SK-N-SH (cell line): ENCODE measurements at regions not wholly inside any gene's neighbourhood (a gene's known extent, or its start where the extent isn't known, plus 50 kb on each side); places are given as distances from the start of the nearest gene placed in this dataset.

Experiments
- CTCF ChIA-PET: fragments of 300-600, 350-600 bp; formaldehyde crosslinking; extraction: SDS; loops from one replicate; lab custom pipeline; 2021; lab: Yijun Ruan, JAX
- POLR2A ChIA-PET: fragments of 350-600 bp; sonication (Branson Sonifier 250); formaldehyde crosslinking; extraction: SDS; loops from one replicate; lab custom pipeline; 2020; ENCODE audit warnings: antibody characterized with exemption, inconsistent platforms; lab: Yijun Ruan, JAX
- DNase-seq: peaks from one replicate; pipeline ENCODE4 v3.0.0; 2012
- H2AFZ ChIP-seq: fragments of 200-600 bp; sonication (generic); 2 replicates; pipeline ENCODE4 v1.8.1; 2016; ENCODE audit warnings: antibody characterized with exemption, mild to moderate bottlenecking, low read depth
- H3F3A ChIP-seq: fragments of 200-600 bp; sonication (generic); replicated peaks from 2 replicates; pipeline ENCODE3; 2016; ENCODE audit warnings: antibody characterized with exemption, mild to moderate bottlenecking; ENCODE audit not compliant: insufficient read depth
- H3K27ac ChIP-seq, 2 experiments: fragments of 200-500 bp in 1 of 2; fragments of 200-600 bp in 1 of 2; sonication (Bioruptor generic) in 1 of 2; sonication (generic), shearing (Covaris generic) in 1 of 2; 2 replicates each; pipeline versions ENCODE4 v1.5.1 to v1.6.1; 2014 to 2016; ENCODE audit warnings: low read depth in 2 of 2, inconsistent platforms in 1 of 2, low read length in 1 of 2, mild to moderate bottlenecking in 1 of 2, mixed read lengths in 1 of 2
- H3K27me3 ChIP-seq: fragments of 200-600 bp; sonication (generic), shearing (Covaris generic); 2 replicates; pipeline ENCODE4 v1.6.1; 2016; ENCODE audit warnings: mixed run types; ENCODE audit not compliant: insufficient read depth
- H3K36me3 ChIP-seq, 2 experiments: fragments of 200-500 bp in 1 of 2; fragments of 200-600 bp in 1 of 2; sonication (Bioruptor generic) in 1 of 2; sonication (generic) in 1 of 2; replicated peaks in 1 of 2; 2 replicates each; pipeline versions ENCODE3 to v1.5.1; 2014 to 2016; ENCODE audit warnings: low read length in 1 of 2, mild to moderate bottlenecking in 1 of 2; ENCODE audit not compliant: insufficient read depth in 2 of 2, control insufficient read depth in 1 of 2
- H3K4me1 ChIP-seq, 2 experiments: fragments of 200-500 bp in 1 of 2; fragments of 200-600 bp in 1 of 2; sonication (Bioruptor generic) in 1 of 2; sonication (generic), shearing (Covaris generic) in 1 of 2; 2 replicates each; pipeline versions ENCODE4 v1.5.1 to v1.6.1; 2014 to 2016; ENCODE audit warnings: low read depth in 1 of 2, low read length in 1 of 2, mixed run types in 1 of 2; ENCODE audit not compliant: insufficient read depth in 2 of 2, control insufficient read depth in 1 of 2
- H3K4me2 ChIP-seq: fragments of 200-600 bp; sonication (generic), shearing (Covaris generic); 2 replicates; pipeline ENCODE4 v1.6.1; 2017; ENCODE audit warnings: mixed run types
- H3K4me3 ChIP-seq, 2 experiments: fragments of 200-500 bp in 1 of 2; fragments of 200-600 bp in 1 of 2; sonication (Bioruptor generic) in 1 of 2; sonication (generic), shearing (Covaris generic) in 1 of 2; 2 replicates each; pipeline versions ENCODE4 v1.5.1 to v1.8.1; 2014 to 2016; ENCODE audit warnings: low read depth in 2 of 2, inconsistent platforms in 1 of 2, low read length in 1 of 2, mild to moderate bottlenecking in 1 of 2, mixed read lengths in 1 of 2, moderate library complexity in 1 of 2
- H3K79me2 ChIP-seq: fragments of 200-600 bp; sonication (generic); 2 replicates; pipeline ENCODE4 v1.8.1; 2017; ENCODE audit warnings: mild to moderate bottlenecking; ENCODE audit not compliant: insufficient read depth
- H3K9ac ChIP-seq: fragments of 200-600 bp; sonication (generic); 2 replicates; pipeline ENCODE4 v1.6.1; 2017; ENCODE audit warnings: mixed run types
- H3K9me2 ChIP-seq: fragments of 200-600 bp; sonication (generic); 2 replicates; pipeline ENCODE4 v1.6.1; 2017; ENCODE audit warnings: mixed run types
- H3K9me3 ChIP-seq: fragments of 200-600 bp; sonication (generic); 2 replicates; pipeline ENCODE4 v1.6.1; 2017; ENCODE audit warnings: mixed run types, mild to moderate bottlenecking, moderate library complexity
- H4K20me1 ChIP-seq: fragments of 200-600 bp; sonication (generic); 2 replicates; pipeline ENCODE4 v1.6.1; 2017; ENCODE audit warnings: mild to moderate bottlenecking, mixed run types; ENCODE audit not compliant: insufficient read depth
- CHD2 ChIP-seq: fragments of 150-350 bp; IDR thresholded peaks from 2 replicates; pipeline ENCODE4 v1.6.1; 2018; ENCODE audit warnings: low read length; ENCODE audit not compliant: partially characterized antibody
- ELF1 ChIP-seq: IDR thresholded peaks from 2 replicates; pipeline ENCODE4 v1.4.0; 2012
- EP300 ChIP-seq, 2 experiments: IDR thresholded peaks; 2 replicates each; pipeline versions ENCODE4 v1.4.0 to v1.6.1; 2012; ENCODE audit warnings: borderline replicate concordance in 1 of 2, low read depth in 1 of 2, low read length in 1 of 2
- EZH2phosphoT487 ChIP-seq: fragments of 200-600 bp; sonication (generic); IDR thresholded peaks from 2 replicates; pipeline ENCODE4 v1.6.1; 2017; ENCODE audit warnings: low read depth, mixed run types, mild to moderate bottlenecking, antibody characterized with exemption, moderate library complexity, borderline replicate concordance
- FOSL2 ChIP-seq: IDR thresholded peaks from 2 replicates; pipeline ENCODE4 v1.4.0; 2012; ENCODE audit warnings: low read depth, mild to moderate bottlenecking, moderate library complexity, borderline replicate concordance
- FOXJ3 ChIP-seq: sonication (generic); formaldehyde crosslinking; IDR thresholded peaks from 2 replicates; pipeline ENCODE4 v1.5.1; 2020; ENCODE audit warnings: mild to moderate bottlenecking, missing genetic modification reagents
- FOXM1 ChIP-seq: IDR thresholded peaks from 2 replicates; pipeline ENCODE4 v1.4.0; 2012; ENCODE audit warnings: low read depth, mild to moderate bottlenecking
- IRF3 ChIP-seq: fragments of 150-350 bp; IDR thresholded peaks from 2 replicates; pipeline ENCODE4 v1.6.1; 2016; ENCODE audit warnings: mild to moderate bottlenecking, low read depth, low read length
- MXI1 ChIP-seq: IDR thresholded peaks from 2 replicates; pipeline ENCODE4 v1.6.1; 2012; ENCODE audit warnings: mild to moderate bottlenecking, low read depth, low read length, improper control_type of control experiment
- NFIC ChIP-seq: IDR thresholded peaks from 2 replicates; pipeline ENCODE4 v1.4.0; 2012; ENCODE audit warnings: borderline replicate concordance
- PBX3 ChIP-seq: IDR thresholded peaks from 2 replicates; pipeline ENCODE4; 2012
- POLR2AphosphoS5 ChIP-seq: IDR thresholded peaks from 2 replicates; pipeline ENCODE4 v1.6.1; 2012; ENCODE audit warnings: low read depth, low read length
- RAD21 ChIP-seq: IDR thresholded peaks from 2 replicates; pipeline ENCODE4 v1.6.1; 2012; ENCODE audit warnings: mild to moderate bottlenecking, low read length
- RFX5 ChIP-seq: IDR thresholded peaks from 2 replicates; pipeline ENCODE4 v1.6.1; 2012; ENCODE audit warnings: mild to moderate bottlenecking, improper control_type of control experiment, low read length
- RXRA ChIP-seq: IDR thresholded peaks from 2 replicates; pipeline ENCODE4 v1.4.0; 2012; ENCODE audit warnings: low read depth, mild to moderate bottlenecking, borderline replicate concordance
- SMC3 ChIP-seq: IDR thresholded peaks from 2 replicates; pipeline ENCODE4 v1.6.1; 2012; ENCODE audit warnings: low read depth, low read length, improper control_type of control experiment
- TCF12 ChIP-seq: IDR thresholded peaks from 2 replicates; pipeline ENCODE4 v1.4.0; 2012
- TEAD4 ChIP-seq: IDR thresholded peaks from 2 replicates; pipeline ENCODE4 v1.4.0; 2012; ENCODE audit warnings: mild to moderate bottlenecking, borderline replicate concordance; ENCODE audit not compliant: insufficient read depth
- USF1 ChIP-seq: IDR thresholded peaks from 2 replicates; pipeline ENCODE4 v1.4.0; 2012; ENCODE audit warnings: low read depth, borderline replicate concordance
- ZBTB33 ChIP-seq: IDR thresholded peaks from 2 replicates; pipeline ENCODE4 v1.4.0; 2012; ENCODE audit warnings: low read depth, borderline replicate concordance
- WGBS: methylation state at CpG from one replicate; pipeline ENCODE4 v1.1.6; 2017; ENCODE audit warnings: low lambda C conversion rate; 5-methylcytosine and 5-hydroxymethylcytosine counted together

GRCh38 chr2:88896971-88897370, 205.5 kb downstream of the RPIA start:
- ChIA-PET CTCF (interaction anchor here (4.9 kb wide), 1 partner anchor 17 kb away, joined by 36 read pairs; no protein-coding TSS in a partner anchor), POLR2A (no interaction called here)
- Histone ChIP-seq H3K27ac (no peak overlapping the region), H3K79me2 (no peaks in the 10 kb centered on the region), H3K4me3 (no peak overlapping the region), H3F3A (no peaks in the 10 kb centered on the region), H3K9me2 (no peaks in the 10 kb centered on the region), H3K9me3 (no peaks in the 10 kb centered on the region), H3K36me3 (no peaks in the 10 kb centered on the region), H3K9ac (no peak overlapping the region), H3K4me1 (no peaks in the 10 kb centered on the region), H4K20me1 (no peaks in the 10 kb centered on the region), H2AFZ (no peak overlapping the region), H3K27me3 (no peaks in the 10 kb centered on the region; the same call in 1 of the 2 replicates), H3K4me2 (no peak overlapping the region)
- TF ChIP-seq EZH2phosphoT487, result no peak
- TF ChIP-seq FOXM1, result no peak
- no peak for TF ChIP-seq TCF12
- TF ChIP-seq FOSL2, result no peak
- TF ChIP-seq RAD21, result no peak
- TF ChIP-seq TEAD4, result no peak
- TF ChIP-seq RXRA, result no peak
- no peak for TF ChIP-seq CHD2
- no peak for TF ChIP-seq MXI1
- no peak for TF ChIP-seq ELF1
- 4% methylated on average over 1 of the region's 1 CpG for WGBS
- DNase-seq, result no peak

GRCh38 chr2:88897715-88898114, 206.2 kb downstream of the RPIA start:
- Histone ChIP-seq H3K4me3 (no peak overlapping the region), H3K9me2 (no peaks in the 10 kb centered on the region), H3K9ac (no peak overlapping the region), H3K4me2 (no peak overlapping the region), H3K36me3 (no peaks in the 10 kb centered on the region), H3K79me2 (no peaks in the 10 kb centered on the region), H3K27me3 (no peaks in the 10 kb centered on the region; the same call in 1 of the 2 replicates), H4K20me1 (no peaks in the 10 kb centered on the region), H3F3A (no peaks in the 10 kb centered on the region), H3K4me1 (no peaks in the 10 kb centered on the region), H3K9me3 (no peaks in the 10 kb centered on the region), H2AFZ (no peak overlapping the region), H3K27ac (no peak overlapping the region)
- CTCF ChIA-PET, result interaction anchor here (2.3 kb wide), 1 partner anchor 18 kb away, joined by 14 read pairs; no protein-coding TSS in a partner anchor
- TF ChIP-seq FOXM1 (no peak), EZH2phosphoT487 (no peak), NFIC (no peak), EP300 (IDR thresholded peaks at IDR 0.05; ENCODE audit: borderline replicate concordance in 1 of 2, low read depth in 1 of 2, low read length in 1 of 2) (no peak), IRF3 (no peak), SMC3 (no peak), ZBTB33 (no peak), USF1 (no peak), PBX3 (no peak), POLR2AphosphoS5 (no peak), RFX5 (no peak), FOXJ3 (CRISPR knock-in tag) (no peak), RXRA (no peak), CHD2 (no peak)
- DNase-seq, result no peak
- POLR2A ChIA-PET, result no interaction called here
- WGBS, result 0% methylated on average over 1 of the region's 1 CpG
